OCI-M2 (cell line): ENCODE measurements at regions not wholly inside any gene's neighbourhood (a gene's known extent, or its start where the extent isn't known, plus 50 kb on each side); places are given as distances from the start of the nearest gene placed in this dataset.

ENCODE experiments used
- DNase-seq: peaks from one replicate; lab custom pipeline; 2025; ENCODE audit not compliant: unreplicated experiment; lab: John Stamatoyannopoulos, UW

GRCh38 chr4:18934197-18934596 lies 912.6 kb upstream of the LCORL start:
- no peak for DNase-seq

DNA sequence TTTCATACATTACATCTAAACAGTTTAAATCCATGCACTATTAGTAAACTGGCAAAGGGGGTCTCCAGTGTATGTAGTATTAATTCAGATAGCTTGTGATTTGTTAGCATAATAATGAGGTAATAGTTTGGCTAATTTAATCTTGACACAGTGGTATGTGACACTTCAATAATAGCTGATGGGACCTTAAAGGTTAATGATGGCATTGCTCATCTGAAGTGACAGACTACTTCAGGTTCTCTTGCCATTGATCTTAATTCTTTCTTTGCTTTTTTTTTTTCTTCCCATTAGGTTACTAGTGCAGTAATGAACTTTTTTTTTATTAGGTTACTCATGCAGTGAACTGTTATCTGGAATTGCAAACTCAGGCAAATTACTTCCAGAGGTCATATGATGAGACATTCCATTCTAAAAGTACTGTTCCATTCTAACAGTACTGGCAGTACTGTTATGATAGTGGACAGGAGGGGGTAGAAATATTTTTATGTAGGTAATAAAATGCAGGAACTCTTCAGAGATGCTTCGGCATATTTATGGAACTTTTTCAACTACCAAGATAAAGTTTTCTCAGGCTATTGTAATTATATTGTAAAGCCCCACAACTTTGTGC lies 911.3 kb upstream of the LCORL start:
- no peak for DNase-seq

GRCh38 chr4:18931643-18932377 lies 910.3 kb upstream of the LCORL start:
- DNase-seq: no peak

- DNase-seq: no peak
Measured at GRCh38 chr4:18930487-18930886, 908.9 kb upstream of the LCORL start.

DNA sequence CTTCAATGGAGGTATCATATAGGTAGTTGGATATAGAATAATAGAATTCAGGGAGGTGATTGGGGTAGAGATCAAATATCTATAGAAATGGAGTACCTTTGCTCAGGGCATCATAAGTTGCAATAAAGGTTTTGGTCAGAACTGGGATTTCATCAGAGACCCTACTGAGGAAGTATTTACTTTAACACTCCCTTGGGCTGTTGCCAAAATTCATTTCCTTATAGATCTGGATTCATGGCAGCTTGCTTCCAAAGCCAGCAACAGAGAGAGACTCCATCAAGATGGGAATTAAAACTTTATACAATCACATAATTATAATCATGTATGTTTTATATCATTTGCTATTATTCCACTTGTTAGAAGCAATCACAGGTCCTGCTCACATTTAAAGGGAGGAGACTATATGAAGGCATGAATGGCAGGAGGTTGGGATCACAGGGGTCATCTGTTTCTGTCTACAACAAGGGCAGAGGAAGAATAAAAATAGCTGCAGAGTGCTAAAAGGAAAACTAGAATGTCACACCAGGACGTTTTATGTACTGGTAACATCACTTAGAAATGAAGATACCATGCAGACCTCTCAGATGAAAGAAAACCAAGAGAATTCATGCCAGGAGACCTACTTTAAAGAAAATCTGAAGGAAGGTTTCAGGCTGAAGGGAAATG lies 902.1 kb upstream of the LCORL start:
- no peak for DNase-seq

DNA sequence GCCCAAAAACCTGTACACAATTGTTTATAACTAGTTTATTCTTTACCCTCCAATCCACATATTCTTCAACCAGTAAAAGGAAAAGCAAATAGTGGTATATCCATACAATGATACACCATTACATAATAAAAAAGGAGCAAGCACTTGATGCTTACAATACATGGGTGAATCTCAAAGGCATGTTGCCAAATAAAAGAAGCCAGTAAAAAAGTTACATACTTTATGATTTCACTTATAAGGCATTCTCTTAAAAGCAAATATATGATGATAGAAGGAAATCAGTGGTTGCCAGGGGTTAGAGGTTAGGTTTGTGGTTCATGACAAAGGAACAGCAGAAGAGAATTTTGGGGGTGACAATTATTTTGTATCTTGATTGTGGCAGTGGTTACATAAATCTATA lies 896.1 kb upstream of the LCORL start:
- no peak for DNase-seq

GRCh38 chr4:18914182-18914581 lies 892.6 kb upstream of the LCORL start:
- DNase-seq: no peak

DNA sequence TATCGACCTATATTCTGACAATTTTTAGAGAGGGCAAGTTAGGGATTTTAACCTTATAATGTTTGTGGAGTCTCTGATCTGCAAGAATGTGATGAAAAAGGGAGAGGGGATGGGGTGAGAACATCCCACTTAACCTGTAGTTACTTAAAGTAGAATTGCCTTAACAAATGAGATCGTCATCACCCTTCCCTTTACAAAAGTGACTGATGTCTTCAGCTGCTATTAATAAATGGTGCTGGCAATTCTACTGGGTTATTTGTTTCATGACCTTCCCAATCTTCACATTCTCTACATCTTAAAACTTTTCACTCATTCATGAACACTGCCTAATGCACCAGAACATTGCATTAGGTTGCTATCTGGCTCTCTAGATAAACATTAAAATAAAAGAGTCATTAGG lies 873.4 kb upstream of the LCORL start:
- no peak for DNase-seq

DNA sequence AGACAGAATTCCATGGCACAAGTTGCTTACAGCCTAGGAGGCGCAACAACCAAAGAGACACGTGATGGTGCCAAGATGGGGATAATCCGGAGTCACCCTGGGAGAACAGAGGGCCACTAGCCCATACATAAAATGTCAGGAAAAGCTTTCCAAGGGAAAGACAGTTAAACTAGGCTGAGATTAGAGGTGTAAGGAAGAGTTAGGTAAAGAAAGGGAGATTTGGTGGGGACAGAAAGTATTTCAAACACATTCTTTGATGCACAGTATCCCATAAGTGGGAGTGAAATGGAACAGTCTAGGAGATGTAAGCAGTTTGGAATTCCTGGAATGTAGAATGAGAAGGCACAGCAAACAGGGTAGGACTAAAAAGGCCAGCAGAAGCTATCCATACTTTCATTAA lies 860.9 kb upstream of the LCORL start:
- DNase-seq: no peak

DNA sequence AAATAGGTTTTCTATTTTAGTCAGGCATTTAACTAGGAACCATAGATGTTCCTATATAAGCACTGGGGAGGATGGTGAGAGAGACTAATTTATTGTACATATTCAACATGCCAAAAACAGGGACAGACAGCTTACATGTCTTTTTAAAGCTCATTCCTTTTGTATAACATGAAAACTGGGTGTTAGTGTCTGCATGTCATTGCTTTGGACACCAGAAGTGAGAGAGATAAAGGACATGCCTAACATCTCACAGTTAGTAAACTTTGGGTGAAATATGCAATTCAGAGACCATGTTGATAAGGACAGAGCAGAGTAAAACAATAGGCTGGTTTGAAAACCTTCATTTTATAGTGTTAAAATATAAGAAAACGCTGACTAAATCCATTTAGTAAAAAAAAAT lies 860.0 kb upstream of the LCORL start:
- no peak for DNase-seq

GRCh38 chr4:18880871-18881270 lies 859.3 kb upstream of the LCORL start:
- DNase-seq: no peak

DNA sequence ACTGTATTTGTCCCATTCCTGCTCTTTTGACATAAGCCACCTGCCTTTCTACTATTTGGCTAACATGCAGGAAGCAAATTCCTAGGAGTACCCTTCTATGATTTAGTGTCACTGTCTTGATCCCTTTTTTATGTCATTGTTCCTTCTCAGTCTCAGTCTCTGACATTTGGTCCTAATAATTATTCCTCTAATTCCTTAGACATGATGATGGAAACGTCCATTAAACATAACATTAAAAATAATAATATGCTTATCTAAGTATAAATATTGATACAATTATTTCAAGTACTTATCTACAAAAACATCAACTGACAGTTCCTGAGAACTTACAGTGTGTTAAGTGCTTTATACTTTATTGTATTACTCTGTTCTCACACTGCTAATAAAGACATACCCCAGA lies 857.0 kb upstream of the LCORL start:
- no peak for DNase-seq

DNA sequence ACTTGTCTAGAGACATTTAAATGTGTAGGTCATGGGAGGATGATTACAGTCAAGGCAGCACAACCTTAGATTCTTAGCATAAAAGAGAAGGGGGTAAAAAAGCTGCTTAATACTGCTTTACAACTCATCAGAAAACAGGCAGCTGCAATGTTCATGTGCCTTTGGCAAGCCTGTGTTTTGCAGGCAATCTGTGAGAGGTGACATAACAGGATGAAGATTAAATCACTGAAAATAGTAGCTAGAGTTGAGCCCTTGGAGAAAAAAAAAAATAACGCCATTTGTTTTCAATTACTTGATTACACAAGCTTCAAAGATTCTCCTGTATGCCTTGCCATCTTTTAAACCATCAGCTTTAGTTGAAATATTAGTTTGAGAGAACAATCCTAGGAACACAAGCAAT lies 847.6 kb upstream of the LCORL start:
- no peak for DNase-seq

DNA sequence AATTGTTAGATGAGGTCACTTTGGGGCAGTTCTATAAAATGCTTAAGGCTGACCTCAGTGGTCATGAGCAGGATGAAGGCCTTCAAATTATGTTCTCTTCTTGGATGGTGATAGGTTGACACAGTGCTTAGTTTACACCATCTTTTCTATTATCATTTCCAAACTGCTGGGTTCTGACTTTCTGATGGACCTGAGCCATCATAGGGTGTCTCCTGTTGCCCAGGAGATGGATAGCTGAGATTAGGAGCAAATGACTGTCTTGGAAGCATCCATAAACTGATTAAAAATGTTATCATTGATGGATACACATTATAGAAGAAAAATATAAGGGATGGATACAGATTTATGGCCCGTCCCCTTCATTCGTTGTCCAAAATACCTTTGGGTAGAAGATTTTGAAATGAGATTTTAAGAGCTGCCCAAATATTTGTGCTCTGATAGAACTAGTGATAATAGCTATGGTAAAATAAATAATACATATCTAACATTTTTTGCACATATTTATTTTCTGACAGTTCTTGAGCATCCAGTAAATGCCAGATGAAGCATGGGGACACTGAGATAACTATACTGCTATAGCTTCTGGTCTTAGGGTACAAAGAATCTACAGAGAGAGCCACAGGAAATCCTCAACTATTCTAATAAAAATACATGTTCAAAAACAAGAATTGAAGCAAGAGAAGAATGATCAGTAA lies 839.4 kb upstream of the LCORL start:
- DNase-seq: no peak

- DNase-seq: no peak
Measured at GRCh38 chr4:18859468-18859867, 837.9 kb upstream of the LCORL start.

- DNase-seq: no peak
Measured at GRCh38 chr4:18858229-18858922, 836.8 kb upstream of the LCORL start.

DNA sequence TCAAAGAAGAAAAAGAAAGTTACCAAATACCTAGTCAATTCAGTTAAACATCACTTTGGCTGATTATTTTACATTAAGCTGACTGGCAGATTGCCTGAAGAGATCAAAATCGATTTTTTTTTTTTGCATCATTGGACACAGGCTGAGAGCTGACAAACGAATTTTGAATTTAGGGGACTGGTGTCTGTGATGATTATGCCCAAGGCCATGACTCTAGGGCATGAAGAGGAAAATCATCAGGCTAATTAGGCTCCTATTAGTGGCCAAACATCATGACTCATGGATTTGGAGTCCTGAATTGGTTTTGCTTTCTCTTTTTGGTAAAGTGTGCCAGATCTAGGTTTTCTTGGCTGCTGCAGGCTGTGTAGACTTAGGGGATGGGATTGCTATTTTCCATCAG lies 829.3 kb upstream of the LCORL start:
- DNase-seq: no peak

DNA sequence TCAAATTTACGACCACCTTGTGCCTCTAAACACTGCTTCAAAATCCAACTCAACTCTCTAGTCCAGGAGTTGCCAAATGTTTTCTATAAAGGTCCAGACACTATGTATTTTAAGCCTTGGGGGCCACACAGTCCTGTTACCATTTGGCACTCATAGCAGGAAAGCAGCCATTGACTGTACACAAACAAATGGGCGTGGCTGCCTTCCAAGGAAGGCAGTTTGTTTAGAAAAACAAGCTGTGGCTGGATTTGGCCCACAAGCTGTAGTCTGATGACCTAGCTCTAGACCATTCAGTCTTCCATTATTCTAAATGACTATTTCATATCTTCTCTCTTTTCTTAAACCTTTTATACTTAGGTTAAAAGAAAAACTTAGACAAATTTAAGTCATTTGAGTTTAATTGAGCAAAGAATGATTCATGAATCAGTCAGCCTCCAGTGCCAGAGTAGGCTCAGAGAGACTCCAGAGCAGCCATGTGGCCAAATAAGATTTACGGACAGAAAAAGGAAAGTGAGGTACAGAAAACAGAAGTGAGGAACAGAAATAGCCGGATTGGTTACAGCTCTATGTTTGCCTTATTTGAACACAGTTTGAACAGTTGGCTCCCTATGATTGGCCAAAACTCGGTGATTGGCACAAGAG lies 825.8 kb upstream of the LCORL start:
- no peak for DNase-seq

DNA sequence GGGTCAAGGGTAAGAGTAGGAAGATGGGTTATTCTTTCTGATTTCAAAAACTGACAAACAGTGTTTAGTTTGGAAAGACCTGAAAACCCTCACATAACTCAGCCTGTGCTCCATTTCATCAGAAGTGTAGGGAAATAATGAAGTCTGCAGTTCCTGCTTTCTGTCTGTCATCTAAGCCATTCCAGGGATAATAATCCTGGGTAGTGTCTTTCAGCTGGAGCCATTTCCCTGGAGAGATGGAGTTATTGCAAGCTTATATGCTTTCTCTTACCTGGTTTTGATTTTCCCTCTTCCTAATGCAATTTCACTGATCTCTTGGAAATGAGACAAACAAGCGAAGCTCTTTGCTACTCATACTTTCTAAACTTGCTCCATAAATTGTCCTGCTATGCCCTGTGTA lies 824.8 kb upstream of the LCORL start:
- DNase-seq: no peak

GRCh38 chr4:18844726-18845125 lies 823.2 kb upstream of the LCORL start:
- no peak for DNase-seq

DNA sequence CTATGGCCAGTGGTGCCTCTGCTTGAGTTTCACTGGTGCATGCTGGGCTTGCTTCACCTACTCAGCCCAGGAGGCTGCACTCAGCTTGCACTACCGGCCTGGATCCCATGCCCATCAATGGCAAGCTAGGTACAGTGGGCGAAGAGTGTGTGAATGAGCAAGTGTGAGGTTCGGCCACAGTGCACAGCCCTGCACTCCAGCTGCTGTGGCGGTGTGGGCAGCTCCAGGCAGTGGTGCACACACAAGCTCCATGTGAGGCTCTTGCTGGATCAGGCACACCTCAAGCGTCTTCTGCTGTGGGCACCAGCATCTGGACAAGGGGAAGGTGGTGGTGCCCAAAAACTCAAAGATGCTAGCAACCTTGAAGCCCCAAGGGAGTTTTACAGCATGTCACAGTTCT lies 820.9 kb upstream of the LCORL start:
- no peak for DNase-seq
